A549 (cell line): ENCODE measurements at regions not wholly inside any gene's neighbourhood (a gene's known extent, or its start where the extent isn't known, plus 50 kb on each side); places are given as distances from the start of the nearest gene placed in this dataset.
A peak's percentile ranks its signal among the peaks of the same experiment; 100 is the strongest.

Source experiments
- ATAC-seq, 2 experiments: fragments of 200-7000 bp in 1 of 2; fragments of >200 bp in 1 of 2; cut with Nextera tagmentation in 1 of 2; cut with Tn5 transposase in 1 of 2; 3 replicates each; pipeline versions ENCODE4 v1.8.0 to v1.9.1; 2018 to 2020; ENCODE audit warnings: mild to moderate bottlenecking in 1 of 2, moderate library complexity in 1 of 2
- CTCF ChIA-PET: fragments of 300-600 bp; sonication (Branson Sonifier 250); formaldehyde crosslinking; extraction: SDS; loops from one replicate; lab custom pipeline; 2021; ENCODE audit warnings: antibody characterized with exemption, inconsistent platforms; lab: Yijun Ruan, JAX
- POLR2A ChIA-PET: fragments of 350-600 bp; formaldehyde crosslinking; extraction: SDS; loops from one replicate; lab custom pipeline; 2021; ENCODE audit warnings: antibody characterized with exemption, inconsistent platforms; lab: Yijun Ruan, JAX
- DNase-seq, 2 experiments: peaks; one replicate each; pipeline versions ENCODE4 v3.0.0 to v3.0.0-alpha.2; 2011 to 2016; ENCODE audit warnings: low read depth in 1 of 2, low spot score in 1 of 2
- FAIRE-seq: peaks from 2 replicates; lab custom pipeline; 2011; peaks lifted over from hg19 to GRCh38; lab: Jason Lieb, UNC
- H3K27ac ChIP-seq, 2 experiments: fragments of >200 bp; sonication (Bioruptor Twin); formaldehyde crosslinking; 3 replicates each; pipeline ENCODE4 v1.5.1; 2016 to 2017
- H3K4me1 ChIP-seq: fragments of >200 bp; sonication (Bioruptor Twin); formaldehyde crosslinking; 3 replicates; pipeline ENCODE4 v1.6.1; 2016
- H3K4me2 ChIP-seq: fragments of >200 bp; sonication (Bioruptor Twin); formaldehyde crosslinking; 3 replicates; pipeline ENCODE4 v1.6.1; 2016
- H3K4me3 ChIP-seq: fragments of >200 bp; sonication (Bioruptor Twin); formaldehyde crosslinking; 3 replicates; pipeline ENCODE4 v1.5.1; 2016
- H3K9me3 ChIP-seq: fragments of >200 bp; sonication (Bioruptor Twin); formaldehyde crosslinking; 3 replicates; pipeline ENCODE4 v1.6.1; 2016
- ATOH8 ChIP-seq: fragments of 250-450 bp; sonication (Bioruptor Pico); IDR thresholded peaks from 2 replicates; pipeline ENCODE4 v1.5.0; 2020; ENCODE audit warnings: low read depth, mild to moderate bottlenecking, moderate library complexity
- CEBPB ChIP-seq, 2 experiments: fragments of >200 bp in 1 of 2; sonication (Bioruptor Twin) in 1 of 2; formaldehyde crosslinking in 1 of 2; IDR thresholded peaks; 2 replicates each; pipeline ENCODE4 v1.6.1; 2012 to 2016
- EHF ChIP-seq: fragments of 250-450 bp; sonication (Bioruptor Pico); IDR thresholded peaks from 2 replicates; pipeline ENCODE4 v1.5.0; 2020; ENCODE audit warnings: mild to moderate bottlenecking
- FOSB ChIP-seq: fragments of 250-450 bp; sonication (Bioruptor Pico); IDR thresholded peaks from 2 replicates; pipeline ENCODE4 v1.5.0; 2020; ENCODE audit warnings: mild to moderate bottlenecking, moderate library complexity
- HOXA7 ChIP-seq: fragments of 250-450 bp; sonication (Bioruptor Pico); IDR thresholded peaks from 2 replicates; pipeline ENCODE4 v1.5.0; 2020; ENCODE audit warnings: mild to moderate bottlenecking, moderate library complexity
- HOXB13 ChIP-seq: fragments of 250-450 bp; sonication (Bioruptor Pico); IDR thresholded peaks from 2 replicates; pipeline ENCODE4 v1.5.0; 2020; ENCODE audit warnings: low read depth, mild to moderate bottlenecking, moderate library complexity
- HOXB5 ChIP-seq: fragments of 250-450 bp; sonication (Bioruptor Pico); IDR thresholded peaks from 2 replicates; pipeline ENCODE4 v1.5.0; 2020; ENCODE audit warnings: mild to moderate bottlenecking, moderate library complexity
- MAZ ChIP-seq: fragments of 150-350 bp; IDR thresholded peaks from 2 replicates; pipeline ENCODE4 v1.6.1; 2014; ENCODE audit warnings: antibody characterized with exemption, low read depth, low read length, borderline replicate concordance
- MYC ChIP-seq: IDR thresholded peaks from 2 replicates; pipeline ENCODE4 v1.6.1; 2012; ENCODE audit warnings: mild to moderate bottlenecking, inconsistent platforms, low read length, improper control_type of control experiment, borderline replicate concordance
- PHF8 ChIP-seq: fragments of 200-600 bp; sonication (generic); IDR thresholded peaks from 2 replicates; pipeline ENCODE4 v1.6.1; 2016; ENCODE audit warnings: low read depth, mild to moderate bottlenecking, antibody characterized with exemption, moderate library complexity, borderline replicate concordance
- RAD21 ChIP-seq, 2 experiments: fragments of >200 bp in 1 of 2; sonication (Bioruptor Twin) in 1 of 2; formaldehyde crosslinking in 1 of 2; IDR thresholded peaks in 1 of 2; conservative IDR thresholded peaks in 1 of 2; 2 replicates in 1 of 2; 3 replicates in 1 of 2; pipeline ENCODE4 v1.6.1; 2012 to 2018; ENCODE audit warnings: inconsistent platforms in 1 of 2
- RNF2 ChIP-seq: fragments of 200-600 bp; sonication (generic); IDR thresholded peaks from 2 replicates; pipeline ENCODE4 v1.6.1; 2016; ENCODE audit warnings: low read depth, mild to moderate bottlenecking, antibody characterized with exemption, moderate library complexity, borderline replicate concordance
- WGBS: methylation state at CpG from one replicate; pipeline ENCODE4 v1.1.6; 2017; ENCODE audit errors: missing lambda C conversion rate; 5-methylcytosine and 5-hydroxymethylcytosine counted together
- TF ChIP-seq, protein P1 (sequence below): fragments of 150-350 bp; IDR thresholded peaks from 2 replicates; pipeline ENCODE4 v1.6.1; 2014; ENCODE audit warnings: low read depth, mild to moderate bottlenecking, low read length
- TF ChIP-seq, protein P2 (sequence below): fragments of 250-450 bp; sonication (Bioruptor Pico); IDR thresholded peaks from 2 replicates; pipeline ENCODE4 v1.5.0; 2021; ENCODE audit warnings: mild to moderate bottlenecking, moderate library complexity, borderline replicate concordance
- TF ChIP-seq, protein P3 (sequence below): fragments of 450-650 bp; IDR thresholded peaks from 2 replicates; pipeline ENCODE4 v1.6.1; 2014; ENCODE audit warnings: antibody characterized with exemption

- DNase-seq, result no peak
Measured at GRCh38 chr17:6334386-6334785, 100.5 kb downstream of the AIPL1 start.

GRCh38 chr17:6330936-6331335, 104.0 kb downstream of the AIPL1 start:
- FAIRE-seq (no peak), ATAC-seq (no peak), DNase-seq (no peak)
- TF ChIP-seq HOXB13, result no peak
- TF ChIP-seq, protein P1, sequence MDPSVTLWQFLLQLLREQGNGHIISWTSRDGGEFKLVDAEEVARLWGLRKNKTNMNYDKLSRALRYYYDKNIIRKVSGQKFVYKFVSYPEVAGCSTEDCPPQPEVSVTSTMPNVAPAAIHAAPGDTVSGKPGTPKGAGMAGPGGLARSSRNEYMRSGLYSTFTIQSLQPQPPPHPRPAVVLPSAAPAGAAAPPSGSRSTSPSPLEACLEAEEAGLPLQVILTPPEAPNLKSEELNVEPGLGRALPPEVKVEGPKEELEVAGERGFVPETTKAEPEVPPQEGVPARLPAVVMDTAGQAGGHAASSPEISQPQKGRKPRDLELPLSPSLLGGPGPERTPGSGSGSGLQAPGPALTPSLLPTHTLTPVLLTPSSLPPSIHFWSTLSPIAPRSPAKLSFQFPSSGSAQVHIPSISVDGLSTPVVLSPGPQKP, result no peak
- Histone ChIP-seq H3K9me3 (0 out of 3 replicates have a peak, but pooled peaks cover 5% of the 10 kb centered on the region), H3K4me2 (no peak overlapping the region), H3K4me1 (no peaks in the 10 kb centered on the region), H3K4me3 (no peak overlapping the region), H3K27ac (no peak overlapping the region)
- 0% methylated on average over 2 of the region's 2 CpGs for WGBS
- ChIA-PET CTCF (interaction anchor here (0.6 to 1.5 kb wide), 3 partner anchors 10 to 1073 kb away, joined by 3 to 4 read pairs (median 3); partner anchors contain the start of gene TMEM256), POLR2A (no interaction called here)

More at GRCh38 chr17:6334386-6334785, 100.5 kb downstream of the AIPL1 start:
- ChIA-PET CTCF (interaction anchor here (1.2 kb wide), 1 partner anchor 19 kb away, joined by 3 read pairs; no protein-coding TSS in a partner anchor), POLR2A (no interaction called here)
- ATAC-seq, result no peak
- Histone ChIP-seq H3K27ac (no peak overlapping the region), H3K4me3 (no peak overlapping the region), H3K4me1 (no peaks in the 10 kb centered on the region), H3K9me3 (no peaks in the 10 kb centered on the region), H3K4me2 (no peak overlapping the region)
- TF ChIP-seq CEBPB (IDR thresholded peaks at IDR 0.05) (peak in 1 of 2 experiments; percentile 21; a peak in 1 of 4 replicates), HOXB5 (CRISPR knock-in tag) (no peak)
- TF ChIP-seq, protein P2, sequence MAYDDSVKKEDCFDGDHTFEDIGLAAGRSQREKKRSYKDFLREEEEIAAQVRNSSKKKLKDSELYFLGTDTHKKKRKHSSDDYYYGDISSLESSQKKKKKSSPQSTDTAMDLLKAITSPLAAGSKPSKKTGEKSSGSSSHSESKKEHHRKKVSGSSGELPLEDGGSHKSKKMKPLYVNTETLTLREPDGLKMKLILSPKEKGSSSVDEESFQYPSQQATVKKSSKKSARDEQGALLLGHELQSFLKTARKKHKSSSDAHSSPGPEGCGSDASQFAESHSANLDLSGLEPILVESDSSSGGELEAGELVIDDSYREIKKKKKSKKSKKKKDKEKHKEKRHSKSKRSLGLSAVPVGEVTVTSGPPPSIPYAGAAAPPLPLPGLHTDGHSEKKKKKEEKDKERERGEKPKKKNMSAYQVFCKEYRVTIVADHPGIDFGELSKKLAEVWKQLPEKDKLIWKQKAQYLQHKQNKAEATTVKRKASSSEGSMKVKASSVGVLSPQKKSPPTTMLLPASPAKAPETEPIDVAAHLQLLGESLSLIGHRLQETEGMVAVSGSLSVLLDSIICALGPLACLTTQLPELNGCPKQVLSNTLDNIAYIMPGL (CRISPR knock-in tag), result no peak
- no peak for FAIRE-seq
- WGBS, result 2% methylated on average over 5 of the region's 5 CpGs

GRCh38 chr17:6328279-6328678, 106.6 kb downstream of the AIPL1 start:
- ATAC-seq, result peak in 1 of 2 experiments; percentile 46; a peak in 2 of 6 replicates

DNA sequence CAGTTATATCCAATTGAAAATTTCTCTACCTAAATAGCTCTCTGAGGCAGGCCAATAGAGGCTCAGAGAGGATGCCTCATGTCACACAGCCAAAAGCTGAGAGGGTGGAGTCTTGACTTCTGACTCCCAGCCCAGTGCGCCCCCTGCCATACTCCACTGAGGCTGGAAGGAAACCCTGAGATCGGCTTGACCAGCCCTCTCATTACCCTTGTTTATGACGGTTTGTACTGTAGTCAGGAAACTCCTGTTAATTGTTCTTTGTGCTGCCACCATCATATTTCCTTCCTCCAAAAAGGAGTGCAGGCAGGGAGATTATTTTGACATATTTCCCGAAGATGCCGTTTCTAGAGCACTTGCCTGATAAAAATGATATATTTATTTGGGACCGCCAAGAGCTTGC, 107.9 kb downstream of the AIPL1 start:
- ChIA-PET POLR2A (no interaction called here), CTCF (interaction anchor here (0.9 kb wide), 1 partner anchor 136 kb away, joined by 3 read pairs; no protein-coding TSS in a partner anchor)
- H3K4me3 ChIP-seq, result no peak overlapping the region
- H3K4me1 ChIP-seq, result no peaks in the 10 kb centered on the region
- 41% methylated on average over 6 of the region's 6 CpGs for WGBS
- FAIRE-seq (no peak), ATAC-seq (peak in 1 of 2 experiments; percentile 59; a peak in 3 of 6 replicates), DNase-seq (no peak)
- no peak overlapping the region for H3K27ac ChIP-seq
- TF ChIP-seq RAD21 (conservative IDR thresholded peaks at IDR 0.05 in 1 of 2, IDR thresholded peaks at IDR 0.05 in 1 of 2) (0 out of 5 replicates have a peak, but pooled peaks of 1 of the 2 experiments have one; percentile 11), FOSB (CRISPR knock-in tag) (no peak), HOXA7 (no peak)
- peaks cover 5% of the 10 kb centered on the region; the same call in 1 of the 3 replicates for H3K9me3 ChIP-seq
- no peak overlapping the region for H3K4me2 ChIP-seq

More at GRCh38 chr17:6328279-6328678, 106.6 kb downstream of the AIPL1 start:
- ChIA-PET CTCF (no interaction called here), POLR2A (no interaction called here)
- Histone ChIP-seq H3K9me3 (0 out of 3 replicates have a peak, but pooled peaks cover 5% of the 10 kb centered on the region), H3K27ac (no peak overlapping the region), H3K4me2 (no peak overlapping the region), H3K4me3 (no peak overlapping the region), H3K4me1 (no peaks in the 10 kb centered on the region)
- FAIRE-seq (no peak), DNase-seq (peak in 1 of 2 experiments; percentile 38)
- TF ChIP-seq PHF8, result no peak
- no peak for TF ChIP-seq ATOH8
- no peak for TF ChIP-seq MAZ
- TF ChIP-seq MYC, result no peak
- TF ChIP-seq, protein P3, sequence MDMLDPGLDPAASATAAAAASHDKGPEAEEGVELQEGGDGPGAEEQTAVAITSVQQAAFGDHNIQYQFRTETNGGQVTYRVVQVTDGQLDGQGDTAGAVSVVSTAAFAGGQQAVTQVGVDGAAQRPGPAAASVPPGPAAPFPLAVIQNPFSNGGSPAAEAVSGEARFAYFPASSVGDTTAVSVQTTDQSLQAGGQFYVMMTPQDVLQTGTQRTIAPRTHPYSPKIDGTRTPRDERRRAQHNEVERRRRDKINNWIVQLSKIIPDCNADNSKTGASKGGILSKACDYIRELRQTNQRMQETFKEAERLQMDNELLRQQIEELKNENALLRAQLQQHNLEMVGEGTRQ, result peak; percentile 87
- no peak for TF ChIP-seq EHF
- no peak for TF ChIP-seq RNF2
- 14% methylated on average over 4 of the region's 4 CpGs for WGBS
